ENCODE measurements at regions not wholly inside any gene's neighbourhood (a gene's known extent, or its start where the extent isn't known, plus 50 kb on each side); places are given as distances from the start of the nearest gene placed in this dataset.

DNA sequence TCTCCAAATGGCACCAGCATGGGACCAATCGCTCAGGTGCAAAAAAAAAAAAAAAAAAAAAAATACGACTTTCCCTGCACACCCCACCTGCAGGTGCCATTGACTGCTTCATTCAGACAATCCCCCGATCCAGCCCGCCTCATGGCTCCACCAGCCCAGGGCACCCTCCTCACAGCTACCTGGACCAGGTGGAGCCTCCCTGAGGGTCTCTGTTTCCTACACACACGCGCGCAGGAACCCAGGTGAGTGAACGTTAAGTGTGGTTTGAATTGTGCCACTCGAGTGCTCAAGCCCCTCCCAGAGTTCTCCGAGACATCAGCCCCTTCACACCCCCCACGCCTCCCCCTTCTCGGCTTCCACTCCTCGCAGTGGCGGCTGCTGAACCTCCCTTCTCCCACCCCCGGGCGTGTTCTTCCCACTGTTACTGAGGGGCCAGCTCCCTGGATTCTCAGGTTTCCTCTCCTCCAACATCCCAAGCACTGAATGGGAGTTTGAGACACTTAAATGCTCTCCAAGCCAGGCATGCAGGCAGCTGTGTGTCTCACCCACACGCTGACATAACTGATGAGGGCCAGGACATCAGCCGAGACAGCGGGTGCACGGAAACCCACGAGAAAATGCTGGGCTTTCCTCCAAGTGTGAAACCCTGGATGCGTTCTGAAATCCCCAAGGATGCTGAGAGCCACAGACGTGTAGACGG, 88.8 kb upstream of the SNTG2 start:
- DNase-seq (ENCODE audit: low spot score), result no peak

DNA sequence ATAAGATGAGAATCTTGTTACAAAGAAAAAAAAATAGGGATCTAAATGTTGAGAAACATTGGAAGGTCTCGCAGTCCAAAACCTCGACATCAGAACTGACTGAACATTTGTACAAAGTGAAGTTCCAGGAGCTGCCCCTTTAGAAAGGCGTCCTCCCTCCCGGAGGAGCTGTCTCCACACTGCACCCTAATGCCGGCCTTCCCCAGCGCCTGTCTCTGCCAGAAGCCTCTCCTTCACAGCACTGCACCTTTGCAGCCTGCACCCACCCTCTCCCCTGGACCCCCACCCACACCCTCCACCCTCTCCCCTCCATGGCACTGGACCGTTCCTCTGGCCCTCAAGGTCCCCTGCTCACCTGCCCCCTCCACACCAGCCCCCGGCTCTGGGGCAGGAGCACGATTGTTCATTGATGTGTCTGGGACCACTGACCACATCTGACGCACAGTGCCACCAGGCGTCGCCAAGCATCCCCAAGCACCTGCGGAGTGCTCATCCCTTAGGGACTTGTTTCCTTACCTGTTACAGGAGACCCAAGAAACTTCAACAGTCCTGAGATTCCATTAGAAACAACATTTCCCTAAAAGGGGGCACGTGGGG, 90.3 kb upstream of the SNTG2 start:
- DNase-seq (ENCODE audit: low spot score), result peak; percentile 26

DNA sequence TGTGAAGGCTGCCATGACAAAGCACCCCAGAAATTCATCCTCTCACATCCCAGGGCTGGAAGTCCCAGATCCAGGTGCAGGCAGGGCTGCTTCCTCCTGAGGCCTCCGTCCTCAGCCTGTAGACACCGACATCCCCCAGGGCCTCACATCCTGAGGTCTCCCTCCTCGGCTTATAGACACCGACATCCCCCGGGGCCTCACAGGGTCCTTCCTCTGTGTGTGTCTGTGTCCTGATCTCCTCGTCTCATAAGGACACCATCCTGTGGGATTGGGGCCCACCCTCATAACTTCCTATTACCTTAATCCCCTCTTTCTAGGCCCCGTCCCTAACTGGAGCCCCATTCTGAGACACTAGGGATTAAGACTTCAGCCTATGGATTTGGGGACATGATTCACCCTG, 92.0 kb upstream of the SNTG2 start:
- no peak for DNase-seq (ENCODE audit: low spot score)

DNA sequence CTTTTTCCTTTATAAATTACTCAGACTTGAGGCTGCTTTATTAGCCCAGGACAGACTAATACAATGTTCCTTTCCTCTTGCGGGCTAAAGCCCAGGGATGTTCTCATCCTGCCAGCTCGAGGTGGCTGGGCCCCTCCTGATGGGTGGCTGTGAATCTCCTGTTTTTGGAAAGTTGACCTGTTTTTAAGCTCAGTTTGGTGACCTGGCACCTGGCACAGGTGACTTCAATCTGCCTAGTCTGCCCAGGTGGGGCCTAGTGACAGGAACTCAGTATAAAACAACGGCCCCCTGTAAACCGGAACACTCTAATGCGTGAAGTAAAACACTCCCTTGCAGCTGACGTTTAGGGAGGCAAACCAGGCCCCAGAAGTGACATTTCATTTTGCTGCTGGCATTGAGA, 92.7 kb upstream of the SNTG2 start:
- no peak for DNase-seq (ENCODE audit: low spot score)

DNA sequence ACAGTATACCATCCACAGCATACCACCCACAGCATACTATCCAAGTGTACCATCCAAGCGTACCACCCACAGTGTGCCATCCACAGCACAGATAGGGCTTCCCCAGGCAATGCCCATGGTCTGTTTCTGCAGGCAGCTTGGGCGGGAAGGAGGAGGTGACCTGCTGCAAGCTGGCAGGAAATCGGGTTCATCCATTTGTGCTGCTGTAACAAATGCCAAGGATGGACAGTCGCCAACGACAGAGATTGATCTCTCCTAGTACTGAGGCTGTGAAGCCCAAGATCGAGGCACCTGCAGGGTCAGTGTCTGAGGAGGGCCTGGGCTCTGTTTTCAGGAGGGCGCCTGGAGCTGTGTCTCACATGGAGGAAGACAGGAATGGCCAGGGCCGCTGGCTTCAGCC, 93.6 kb upstream of the SNTG2 start:
- DNase-seq (ENCODE audit: low spot score), result no peak

DNA sequence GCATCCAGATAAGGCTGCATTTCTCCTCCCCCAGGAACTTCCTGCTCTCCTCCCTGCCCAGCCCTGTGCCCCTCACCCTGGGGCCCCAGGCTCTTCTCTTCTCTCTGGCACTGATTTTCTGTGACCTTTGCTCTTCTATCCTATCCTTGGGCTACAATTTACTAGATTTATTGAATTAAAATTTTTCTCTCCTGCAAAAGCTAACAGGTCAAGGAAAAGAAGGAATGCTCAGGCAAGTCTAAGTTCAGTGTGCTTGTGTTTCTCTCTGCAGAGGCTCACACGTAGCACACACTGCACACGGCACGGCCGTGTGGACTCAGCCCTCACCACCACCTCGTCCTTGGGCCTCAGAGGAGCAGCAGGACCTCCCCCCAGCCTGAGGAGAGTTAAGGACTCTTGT, 94.2 kb upstream of the SNTG2 start:
- DNase-seq (ENCODE audit: low spot score), result no peak

DNA sequence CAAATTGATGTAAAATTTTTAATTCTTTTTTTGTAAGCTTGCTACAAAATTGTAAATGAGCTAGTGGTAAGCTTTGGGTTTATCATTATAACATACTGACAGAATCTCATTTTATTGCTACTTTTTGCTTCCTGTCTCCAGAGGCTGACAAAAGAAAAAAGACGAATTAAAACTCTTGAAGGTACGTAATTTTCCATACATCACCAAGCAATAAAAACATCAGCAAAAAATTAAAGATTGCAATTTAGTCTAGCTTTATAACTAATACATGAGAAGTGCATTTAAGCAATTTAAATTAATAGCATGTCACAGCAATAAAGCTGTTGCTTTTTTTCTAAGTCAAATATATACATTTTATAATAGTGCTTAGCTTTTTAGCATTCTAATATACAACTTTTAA, 94.6 kb upstream of the SNTG2 start:
- no peak for DNase-seq (ENCODE audit: low spot score)

DNA sequence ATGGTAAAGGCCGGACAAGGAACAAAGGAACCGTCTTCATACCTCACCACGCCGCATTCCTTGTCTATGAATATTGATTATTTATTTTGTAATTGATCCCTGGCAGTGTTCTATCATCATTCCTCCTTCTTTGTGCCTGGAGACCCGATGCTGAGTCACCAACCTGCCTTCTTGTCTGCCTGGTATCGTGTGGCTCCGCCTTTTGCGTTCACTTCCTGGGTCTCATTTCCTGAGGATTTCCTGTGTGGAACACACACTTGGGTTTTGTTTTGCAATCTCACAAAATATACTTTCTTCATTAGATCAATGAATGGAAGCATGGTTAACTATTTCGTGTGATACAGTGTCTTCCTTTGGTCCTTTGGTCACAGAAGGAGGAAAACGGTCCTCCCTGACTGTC, 95.5 kb upstream of the SNTG2 start:
- no peak for DNase-seq (ENCODE audit: low spot score)

DNA sequence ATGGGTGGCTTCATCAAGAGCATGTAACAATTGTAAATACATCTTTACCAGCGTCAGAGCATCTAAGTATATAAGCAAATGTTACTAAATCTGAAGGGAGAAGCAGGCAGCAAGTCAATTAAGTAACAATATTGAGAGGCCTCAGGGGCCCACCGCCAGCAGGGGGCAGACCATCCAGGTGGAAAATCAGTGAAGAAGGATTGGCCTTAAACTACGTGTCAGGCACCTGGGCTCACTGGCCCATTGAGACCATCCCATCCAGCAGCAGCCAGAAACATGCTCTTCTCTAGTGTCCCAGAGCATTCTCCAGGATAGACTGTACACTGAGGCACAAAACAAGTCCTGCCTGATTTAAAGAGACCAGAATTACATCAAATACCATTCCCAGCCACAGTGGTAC, 96.2 kb upstream of the SNTG2 start:
- no peak for DNase-seq (ENCODE audit: low spot score)

DNA sequence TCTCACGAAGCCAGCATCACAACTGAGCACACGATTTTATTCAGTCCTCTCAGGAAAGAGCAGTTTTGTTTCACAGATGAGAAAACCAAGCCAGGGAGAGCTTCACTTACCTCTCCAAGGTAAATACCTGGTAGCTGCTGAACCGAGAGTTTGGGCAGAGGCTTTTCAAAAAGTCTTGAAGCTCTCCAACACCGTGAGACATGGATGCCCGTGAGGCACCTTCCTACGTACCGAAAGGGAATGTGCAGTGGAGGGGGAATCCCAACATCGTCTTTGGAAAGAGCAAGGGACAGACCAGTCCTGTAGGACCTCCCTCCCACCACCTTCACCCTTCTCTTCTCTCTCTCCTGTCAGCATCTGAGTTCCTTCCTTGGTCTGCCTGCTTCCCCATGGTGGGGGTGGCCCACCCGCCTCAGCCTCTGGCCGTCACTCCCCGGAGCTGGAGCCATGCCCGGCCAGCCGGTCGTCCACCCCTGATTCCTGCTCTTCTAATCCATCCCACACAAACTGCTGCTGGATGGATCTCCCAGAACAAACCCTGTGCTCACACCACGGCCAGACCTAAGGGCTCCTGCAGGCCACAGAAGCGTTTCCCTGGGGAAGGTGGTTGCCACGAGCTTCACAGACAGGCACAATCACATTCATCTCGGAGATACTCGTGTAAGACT, 97.3 kb upstream of the SNTG2 start:
- no peak for DNase-seq (ENCODE audit: low spot score)

DNA sequence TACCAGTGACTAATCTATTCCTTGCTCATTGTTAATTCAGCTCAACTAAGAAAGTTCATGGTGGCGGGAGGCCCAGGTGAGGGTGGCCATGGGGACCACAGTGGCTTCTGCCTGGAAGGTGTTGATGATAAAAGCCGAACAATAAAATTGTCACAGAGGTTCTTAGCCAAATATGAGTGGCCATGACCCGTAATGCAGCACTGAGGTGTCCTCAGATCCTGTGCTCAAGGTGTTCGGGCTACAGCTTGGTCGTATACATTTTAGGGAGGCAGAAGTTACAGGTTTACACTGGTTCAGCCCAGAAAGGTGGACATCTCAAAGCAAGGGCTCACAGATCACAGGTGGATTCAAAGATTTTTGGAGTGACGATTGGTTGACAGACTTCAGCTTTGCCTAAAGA, 98.5 kb upstream of the SNTG2 start:
- no peak for DNase-seq (ENCODE audit: low spot score)

DNA sequence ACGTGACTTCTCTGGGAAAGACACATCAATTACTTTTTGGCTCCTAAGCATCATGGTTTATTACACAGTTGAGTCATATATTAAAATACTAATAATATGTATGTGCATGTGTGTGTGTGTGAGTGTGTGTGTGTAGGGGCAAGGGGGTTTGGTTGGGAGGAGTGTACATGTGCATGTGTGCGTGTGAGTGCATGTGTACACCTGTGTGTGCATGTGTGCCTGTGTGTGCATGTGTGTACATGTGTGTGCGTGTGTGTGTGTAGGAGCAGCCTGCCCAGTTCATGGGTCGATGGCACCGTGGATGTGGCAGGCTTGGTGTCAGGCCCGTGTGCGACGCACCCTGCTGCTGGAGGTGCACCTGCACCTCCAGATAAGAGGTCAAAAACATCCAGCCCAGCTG, 99.0 kb upstream of the SNTG2 start:
- no peak for DNase-seq (ENCODE audit: low spot score)

DNA sequence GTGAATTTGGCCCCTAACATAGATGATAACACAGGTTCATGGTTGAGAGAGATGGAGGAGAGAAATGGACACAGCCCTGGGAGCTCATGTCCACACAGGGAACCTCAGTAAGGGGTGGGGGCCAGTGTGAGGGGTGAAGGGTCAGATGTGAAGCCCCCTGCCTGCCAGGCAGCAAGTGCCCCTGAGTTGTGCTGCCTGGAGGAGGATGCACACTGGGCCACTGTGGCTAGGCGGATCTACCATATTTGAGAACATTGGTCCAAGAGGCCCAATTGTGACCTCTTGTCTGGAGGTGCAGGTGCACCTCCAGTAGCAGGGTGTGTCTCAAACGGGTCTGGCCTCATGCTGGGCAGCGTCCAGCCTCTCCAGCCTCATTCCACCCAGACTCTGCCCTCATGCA, 99.6 kb upstream of the SNTG2 start:
- no peak for DNase-seq (ENCODE audit: low spot score)

DNA sequence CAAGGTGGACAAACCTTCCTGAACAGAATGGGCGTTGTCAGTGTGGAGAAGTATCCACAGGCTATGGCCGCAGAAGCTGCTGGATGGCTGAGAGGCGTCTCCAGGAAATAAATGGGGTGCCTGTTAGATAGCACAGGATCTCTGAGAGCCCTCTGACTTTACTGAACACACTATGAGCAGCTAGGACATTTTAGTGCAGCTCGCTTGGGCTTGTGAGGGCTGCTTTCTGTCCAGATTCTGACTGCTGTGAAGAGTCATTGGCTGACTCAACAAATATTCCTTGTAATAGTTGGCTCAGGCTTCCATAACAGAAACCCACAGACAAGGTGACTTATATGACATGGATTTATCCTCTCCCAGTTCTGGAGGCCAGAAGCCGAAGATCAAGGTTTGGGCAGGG, 100.2 kb upstream of the SNTG2 start:
- no peak for DNase-seq (ENCODE audit: low spot score)

DNA sequence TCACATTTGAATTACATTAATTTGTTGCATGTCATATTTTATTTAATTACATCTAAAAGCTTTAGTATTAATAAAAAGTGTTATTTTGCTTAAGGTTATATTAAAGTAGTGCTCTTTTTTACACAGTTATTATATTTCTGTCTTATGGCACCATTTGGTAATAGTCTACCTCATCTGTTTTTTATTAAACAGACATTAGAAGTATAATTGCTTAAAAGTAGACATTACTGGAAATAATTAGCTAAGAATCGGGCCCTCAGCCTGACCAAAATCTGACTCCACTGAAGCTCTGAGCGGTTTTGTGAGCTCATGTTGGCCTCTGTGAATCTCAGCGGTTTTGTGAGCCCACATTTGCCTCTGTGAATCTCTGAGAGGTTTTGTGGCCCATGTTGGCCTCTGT, 102.5 kb upstream of the SNTG2 start:
- DNase-seq (ENCODE audit: low spot score), result no peak

DNA sequence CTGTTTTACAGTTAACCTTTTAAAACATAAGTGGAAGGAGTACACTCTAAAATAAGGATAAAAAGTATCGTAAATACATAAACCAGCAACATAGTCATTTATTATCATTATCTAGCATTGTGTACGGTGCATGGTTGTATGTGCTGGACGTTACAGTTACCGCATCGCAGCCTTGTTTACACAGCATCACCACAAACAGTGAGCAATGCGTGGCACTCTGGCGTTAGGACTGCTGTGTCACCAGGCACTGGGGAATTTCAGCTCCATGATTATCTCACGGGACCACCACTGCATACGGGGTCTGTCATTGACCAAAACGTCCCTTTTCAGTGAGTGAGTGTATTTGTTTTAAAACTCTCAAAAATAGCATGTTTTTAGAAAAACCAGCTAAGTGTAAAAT, 103.0 kb upstream of the SNTG2 start:
- DNase-seq (ENCODE audit: low spot score), result no peak

DNA sequence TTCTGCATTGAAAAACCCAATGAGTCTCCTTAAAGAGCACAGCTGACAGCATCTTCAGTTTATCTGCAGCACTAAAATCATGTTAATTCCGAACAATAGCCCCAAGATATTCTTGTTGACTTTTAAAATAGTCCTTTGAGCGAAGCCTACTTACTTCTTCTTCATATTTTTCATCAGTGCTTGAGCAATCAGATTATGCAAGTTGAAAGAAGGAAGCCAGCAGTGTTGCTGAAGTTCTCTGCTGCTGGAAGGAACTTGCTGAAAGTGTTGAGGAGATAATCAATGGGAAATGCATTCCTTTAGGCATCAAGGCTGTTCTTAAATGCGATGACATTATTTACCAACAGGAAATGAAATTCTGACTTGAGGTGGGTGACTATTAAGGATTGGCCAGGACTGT, 105.9 kb upstream of the SNTG2 start:
- no peak for DNase-seq (ENCODE audit: low spot score)

DNA sequence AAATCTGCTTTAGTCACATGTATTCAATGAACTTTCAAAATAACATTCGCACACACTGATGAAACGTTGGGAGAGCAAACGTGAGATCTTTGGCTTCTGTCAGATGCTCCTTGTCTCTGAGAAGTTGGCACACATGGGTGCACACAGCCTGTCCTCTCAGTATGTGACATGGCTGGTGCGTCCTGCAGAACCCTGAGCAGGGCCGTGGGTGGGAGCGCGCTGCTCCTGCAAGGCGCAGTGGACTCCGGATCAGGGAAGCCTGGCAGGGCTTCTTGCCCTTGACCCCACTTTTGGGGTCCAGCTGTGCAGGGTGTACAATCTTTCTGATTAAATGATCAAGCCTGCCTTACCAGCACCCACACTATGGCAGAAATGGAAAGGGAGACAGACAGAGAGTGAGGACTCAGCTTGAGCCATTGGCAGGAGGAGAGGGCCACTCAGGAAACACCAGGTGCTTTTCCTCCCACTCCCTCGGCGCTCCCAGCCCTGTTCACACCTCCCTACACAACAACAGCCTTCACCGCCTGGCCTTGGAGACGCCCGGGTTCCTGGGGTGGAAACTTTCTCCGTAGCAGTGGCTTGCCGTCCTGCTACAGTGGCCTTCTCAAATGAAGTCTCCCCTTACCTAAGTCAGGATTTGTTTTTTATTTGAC, 108.4 kb upstream of the SNTG2 start:
- no peak for DNase-seq (ENCODE audit: low spot score)

DNA sequence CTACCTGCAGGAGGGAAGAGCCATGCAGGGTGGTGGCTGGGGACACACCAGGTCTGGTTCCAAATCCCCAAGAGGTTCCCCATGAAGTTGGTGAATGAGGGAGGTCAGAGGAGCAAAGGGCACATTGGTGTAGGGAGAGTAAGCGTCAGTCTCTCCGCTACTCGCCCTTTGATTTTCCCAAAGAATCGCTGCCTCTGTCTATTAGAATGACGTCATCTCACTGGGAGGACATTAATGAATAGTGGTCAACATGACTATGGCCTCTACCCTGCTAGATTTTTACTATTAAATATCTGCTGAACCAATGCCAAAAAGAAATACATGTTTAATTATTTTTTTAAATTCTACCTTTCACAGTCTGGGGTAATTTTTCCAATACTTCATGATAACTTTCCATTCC, 109.6 kb upstream of the SNTG2 start:
- no peak for DNase-seq (ENCODE audit: low spot score)

DNA sequence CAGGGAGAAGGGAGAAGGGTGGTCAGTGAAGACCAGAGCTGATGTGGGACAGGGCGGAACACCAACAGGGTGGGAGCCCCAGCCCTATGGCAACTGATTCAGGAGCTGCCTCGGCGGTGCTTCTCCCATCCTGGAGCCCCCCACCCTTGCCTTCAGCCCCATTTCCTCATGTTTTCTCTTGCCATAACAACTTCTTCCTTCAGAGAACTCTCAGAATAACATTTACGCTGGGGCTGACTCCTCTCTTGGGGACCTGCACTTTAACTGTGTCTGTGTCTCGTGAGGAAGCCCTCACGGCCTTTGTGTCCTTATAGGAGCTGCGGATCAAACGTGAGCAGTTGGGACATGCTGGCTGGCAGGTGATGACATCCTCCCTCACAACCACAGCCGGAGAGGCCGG, 116.4 kb upstream of the SNTG2 start:
- DNase-seq (ENCODE audit: low spot score), result no peak

DNA sequence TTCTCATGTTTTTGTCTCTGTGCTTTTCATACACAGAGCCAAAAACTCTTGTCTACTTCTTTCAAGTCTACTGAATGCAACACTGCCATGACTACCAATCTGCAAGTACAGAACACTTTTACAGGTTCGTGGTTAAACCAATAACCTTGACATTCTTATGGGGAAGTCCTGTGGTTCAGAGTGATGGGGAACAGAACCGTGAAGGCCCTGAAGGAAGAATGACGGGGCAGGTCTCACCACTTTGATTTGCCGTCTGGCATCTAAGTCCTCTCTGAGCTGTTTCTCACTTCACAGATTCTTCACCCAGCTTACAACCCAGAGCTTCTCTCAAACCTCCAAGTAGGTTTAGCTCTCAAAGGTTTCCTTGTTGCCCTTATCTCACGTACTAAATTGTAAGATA, 117.5 kb upstream of the SNTG2 start:
- no peak for DNase-seq (ENCODE audit: low spot score)

DNA sequence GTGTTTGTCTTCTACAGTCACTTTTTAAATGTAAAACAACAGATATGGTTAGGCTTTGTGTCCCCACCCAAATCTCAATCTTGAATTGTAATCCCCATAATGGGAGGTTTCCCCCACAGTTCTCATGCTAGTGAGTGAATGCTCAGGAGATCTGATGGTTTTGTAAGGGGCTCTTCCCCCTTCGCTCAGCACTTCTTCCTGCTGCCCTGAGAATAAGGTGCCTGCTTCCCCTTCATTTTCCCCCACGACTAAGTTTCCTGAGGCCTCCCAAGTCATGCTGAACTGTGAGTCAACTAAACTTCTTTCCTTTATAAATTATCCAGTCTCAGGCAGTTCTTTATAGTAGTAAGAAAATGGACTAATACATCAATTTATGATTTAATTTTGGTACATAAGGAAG, 118.0 kb upstream of the SNTG2 start:
- DNase-seq (ENCODE audit: low spot score), result no peak

DNA sequence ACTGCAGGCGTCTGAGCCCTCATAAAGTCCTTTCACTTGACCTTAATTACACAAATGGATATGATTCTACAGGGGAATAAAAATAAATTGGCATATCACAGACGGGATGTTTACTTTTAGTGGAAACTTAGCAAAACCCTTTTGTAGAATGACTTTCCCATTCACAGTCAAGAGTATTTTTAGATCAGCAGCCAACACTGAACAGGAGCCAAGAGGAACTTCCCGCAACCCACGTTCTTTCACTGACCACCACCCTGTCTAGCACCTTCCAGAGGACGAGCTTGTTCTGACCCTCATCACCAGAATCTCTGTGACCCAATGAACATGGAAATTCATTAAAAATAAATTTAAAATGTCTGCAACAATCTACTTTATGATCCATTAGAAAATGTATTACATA, 119.0 kb upstream of the SNTG2 start:
- no peak for DNase-seq (ENCODE audit: low spot score)

Measured in SK-N-DZ (cell line).